LNCAP (cell line): ENCODE measurements at regions not wholly inside any gene's neighbourhood (a gene's known extent, or its start where the extent isn't known, plus 50 kb on each side); places are given as distances from the start of the nearest gene placed in this dataset.

Source experiments
- CTCF ChIP-seq: fragments of 450-650 bp; IDR thresholded peaks from 2 replicates; pipeline ENCODE4 v1.5.1; 2017; ENCODE audit warnings: mild to moderate bottlenecking

DNA sequence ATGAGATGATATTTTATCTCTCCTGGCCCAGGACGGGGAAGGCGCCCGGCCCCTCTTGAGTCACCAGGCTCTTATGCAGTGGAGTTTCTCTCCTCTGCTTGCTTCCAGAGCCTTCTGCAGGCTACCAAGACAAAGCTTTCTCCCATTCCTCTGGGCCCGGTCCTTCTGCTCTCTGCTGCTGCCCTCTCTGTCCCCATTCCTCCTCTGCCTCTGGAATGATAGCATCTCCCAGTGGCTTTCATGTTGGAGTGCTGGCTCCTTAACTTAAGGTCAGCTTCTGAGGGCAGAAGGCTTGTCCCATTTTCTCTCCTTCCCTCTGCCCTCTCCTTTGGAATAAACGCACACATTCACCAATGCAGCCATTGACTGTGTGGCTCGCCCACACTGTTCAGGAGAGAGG, 86.2 kb downstream of the SDC1 start:
- no peak for TF ChIP-seq CTCF

DNA sequence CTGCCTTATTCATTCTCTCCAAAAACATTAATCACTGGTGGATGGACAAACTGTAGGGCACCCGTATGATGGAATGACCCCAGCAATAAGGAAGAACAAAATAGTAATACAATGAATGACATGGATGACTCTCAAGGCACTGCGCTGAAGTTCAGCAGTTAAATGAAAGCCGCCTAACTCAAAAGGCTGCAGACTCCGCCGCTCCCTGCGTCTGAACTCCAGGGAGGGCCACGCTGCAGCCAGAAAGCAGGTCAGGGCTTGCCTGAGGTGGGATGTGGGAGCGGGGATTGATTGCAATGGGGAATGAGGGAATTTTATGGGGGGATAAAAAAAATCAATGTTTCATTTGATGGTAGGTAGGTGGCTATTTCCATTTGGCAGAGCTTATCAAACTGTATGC, 86.5 kb upstream of the LAPTM4A start:
- no peak for TF ChIP-seq CTCF

DNA sequence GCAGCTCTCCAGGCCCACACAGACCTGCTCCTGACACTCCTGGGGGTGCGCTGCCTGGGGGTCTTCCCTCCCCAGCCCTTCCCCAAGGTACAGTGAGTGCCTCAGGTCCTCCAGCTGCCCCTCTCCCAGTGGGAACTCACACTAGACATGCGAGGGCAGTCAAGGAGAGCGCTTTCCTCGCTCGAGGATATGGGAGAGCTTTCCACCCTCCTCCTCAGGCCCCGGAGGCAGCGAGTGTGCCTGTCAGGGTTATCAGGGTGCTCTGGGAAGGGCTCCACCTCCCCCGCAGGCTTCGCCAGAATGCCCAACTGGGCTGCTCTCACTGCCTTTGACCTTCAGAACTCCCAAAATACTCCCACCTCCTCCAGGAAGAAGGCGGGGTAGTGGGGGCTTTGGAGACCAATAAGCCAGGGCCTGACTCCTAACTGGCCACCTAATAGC, 85.7 kb upstream of the LAPTM4A start:
- no peak for TF ChIP-seq CTCF

GRCh38 chr2:20136149-20136548, 84.7 kb upstream of the LAPTM4A start:
- TF ChIP-seq CTCF = no peak

GRCh38 chr2:20135631-20136050, 84.2 kb upstream of the LAPTM4A start:
- TF ChIP-seq CTCF = peak; percentile 71

- no peak for TF ChIP-seq CTCF
Observed at GRCh38 chr2:20132990-20133535, 81.6 kb upstream of the LAPTM4A start.

- no peak for TF ChIP-seq CTCF
Observed at GRCh38 chr2:20130821-20131645, 79.6 kb upstream of the LAPTM4A start.
